ENCODE measurements at regions not wholly inside any gene's neighbourhood (a gene's known extent, or its start where the extent isn't known, plus 50 kb on each side); places are given as distances from the start of the nearest gene placed in this dataset.

DNA sequence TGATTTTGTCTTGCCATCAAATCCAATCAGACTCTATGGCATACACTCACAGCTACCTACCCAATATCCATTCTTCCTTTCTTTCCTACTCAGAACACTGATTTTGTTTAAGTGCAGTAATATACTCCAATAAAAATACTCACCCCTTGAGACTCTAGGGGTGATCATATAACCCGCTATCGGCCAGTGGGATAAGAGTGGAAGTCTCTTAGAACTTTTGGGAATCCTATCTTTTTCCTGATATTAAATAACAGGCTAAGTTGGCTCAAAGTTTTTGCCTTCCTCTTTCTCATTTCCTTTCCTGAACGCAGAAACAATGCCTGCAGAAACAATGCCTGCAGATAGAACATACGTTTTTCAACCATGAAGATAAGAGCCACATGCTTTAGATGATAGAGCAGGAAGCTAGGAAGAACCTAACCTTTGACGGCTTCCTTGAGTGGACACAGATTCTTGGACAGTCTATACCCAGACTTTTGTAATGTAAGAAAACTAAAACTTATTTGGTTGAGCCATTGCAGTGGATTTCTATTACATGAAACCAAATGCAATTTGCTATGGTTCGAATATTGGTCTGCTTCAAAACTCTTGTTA lies 373.8 kb downstream of the STIM2 start:
- no peaks in the 10 kb centered on the region for H3K4me1 Mint-ChIP-seq (ENCODE audit: low read depth)
- H3K36me3 Mint-ChIP-seq: no peaks in the 10 kb centered on the region

GRCh38 chr4:27239641-27240040 lies 379.0 kb downstream of the STIM2 start:
- H3K4me3 Mint-ChIP-seq: no peak overlapping the region
- H3K4me1 Mint-ChIP-seq (ENCODE audit: low read depth): no peaks in the 10 kb centered on the region
- peaks cover 6% of the 10 kb centered on the region for H3K27me3 Mint-ChIP-seq
- no peak overlapping the region for H3K27ac Mint-ChIP-seq
- peaks cover 4% of the 10 kb centered on the region for H3K9me3 Mint-ChIP-seq (ENCODE audit: low read depth)
- H3K36me3 Mint-ChIP-seq: no peaks in the 10 kb centered on the region

More for the DNA sequence above, 373.8 kb downstream of the STIM2 start:
- no peak overlapping the region for H3K27ac Mint-ChIP-seq
- H3K27me3 Mint-ChIP-seq: peaks cover 7% of the 10 kb centered on the region
- no peaks in the 10 kb centered on the region for H3K9me3 Mint-ChIP-seq (ENCODE audit: low read depth)
- no peak overlapping the region for H3K4me3 Mint-ChIP-seq

GRCh38 chr4:27242217-27242616 lies 381.6 kb downstream of the STIM2 start:
- H3K9me3 Mint-ChIP-seq (ENCODE audit: low read depth): peaks cover 4% of the 10 kb centered on the region
- H3K27ac Mint-ChIP-seq: no peak overlapping the region
- no peak overlapping the region for H3K4me3 Mint-ChIP-seq
- no peaks in the 10 kb centered on the region for H3K4me1 Mint-ChIP-seq (ENCODE audit: low read depth)
- H3K27me3 Mint-ChIP-seq: peaks cover 6% of the 10 kb centered on the region
- no peaks in the 10 kb centered on the region for H3K36me3 Mint-ChIP-seq

DNA sequence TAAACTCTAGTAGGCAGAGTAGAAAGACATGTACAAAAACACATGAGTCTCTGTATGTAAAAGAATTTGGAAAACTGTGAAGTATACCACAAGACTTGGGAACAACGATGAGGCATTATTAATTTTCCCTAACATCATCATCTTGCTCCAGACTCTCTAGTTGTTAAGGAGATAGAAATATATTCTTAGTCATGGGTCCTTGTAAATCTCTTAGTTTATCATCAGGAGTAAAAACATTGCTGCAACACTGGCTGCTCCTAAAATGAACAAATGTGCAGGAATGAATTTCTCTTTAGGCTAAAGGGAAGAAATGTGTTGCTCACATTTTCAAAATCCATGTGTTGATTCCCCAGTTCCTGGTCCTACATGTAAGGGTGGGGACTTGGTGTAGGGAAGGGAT lies 384.6 kb downstream of the STIM2 start:
- H3K9me3 Mint-ChIP-seq (ENCODE audit: low read depth): peaks cover 8% of the 10 kb centered on the region
- no peak overlapping the region for H3K4me3 Mint-ChIP-seq

DNA sequence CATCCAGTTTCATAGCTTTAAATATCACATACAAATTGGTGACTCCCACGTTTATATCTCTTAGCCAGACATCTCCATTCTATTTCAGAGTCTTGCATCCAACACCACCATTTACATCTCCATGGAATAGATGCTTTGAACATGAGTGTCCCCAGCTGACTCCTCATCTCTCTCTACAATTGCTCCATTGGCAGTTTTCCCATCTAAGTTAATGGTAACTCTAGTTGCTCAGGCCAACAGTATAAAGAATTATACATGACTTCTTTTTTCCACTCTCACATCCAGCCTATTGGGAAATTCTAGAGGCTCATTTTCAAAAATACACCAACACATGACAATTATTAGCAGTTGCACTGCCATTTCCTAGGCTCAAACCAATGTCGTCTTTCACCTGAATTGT lies 388.2 kb downstream of the STIM2 start:
- no peaks in the 10 kb centered on the region for H3K27me3 Mint-ChIP-seq
- no peaks in the 10 kb centered on the region for H3K36me3 Mint-ChIP-seq
- H3K27ac Mint-ChIP-seq: no peak overlapping the region
- peaks cover 8% of the 10 kb centered on the region for H3K9me3 Mint-ChIP-seq (ENCODE audit: low read depth)
- no peak overlapping the region for H3K4me3 Mint-ChIP-seq
- no peaks in the 10 kb centered on the region for H3K4me1 Mint-ChIP-seq (ENCODE audit: low read depth)

More for the DNA sequence above, 384.6 kb downstream of the STIM2 start:
- H3K4me1 Mint-ChIP-seq (ENCODE audit: low read depth): no peaks in the 10 kb centered on the region
- no peaks in the 10 kb centered on the region for H3K27me3 Mint-ChIP-seq
- no peaks in the 10 kb centered on the region for H3K36me3 Mint-ChIP-seq
- no peak overlapping the region for H3K27ac Mint-ChIP-seq

DNA sequence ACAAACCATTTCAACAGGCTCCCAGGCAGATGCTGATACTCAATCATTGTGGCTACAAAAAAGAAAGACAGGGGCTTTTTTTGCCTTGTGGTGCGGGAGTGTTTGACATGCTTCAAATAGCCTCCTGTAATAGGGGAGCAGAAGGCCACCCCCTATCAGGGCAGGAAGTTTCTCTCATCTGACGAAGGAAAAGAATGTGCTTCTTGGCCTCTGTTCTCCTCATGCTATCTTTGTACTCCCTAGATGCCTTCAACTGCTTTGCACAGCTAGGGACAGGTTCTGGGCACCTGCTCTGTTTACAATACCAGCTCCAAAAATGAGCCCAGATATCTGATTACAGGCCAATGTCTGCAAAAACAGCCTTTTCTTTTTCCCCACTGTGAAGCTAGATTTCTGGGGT lies 391.1 kb downstream of the STIM2 start:
- Mint-ChIP-seq H3K27ac (no peak overlapping the region), H3K4me3 (no peak overlapping the region), H3K27me3 (no peaks in the 10 kb centered on the region), H3K9me3 (ENCODE audit: low read depth) (peaks cover 4% of the 10 kb centered on the region), H3K36me3 (no peaks in the 10 kb centered on the region), H3K4me1 (ENCODE audit: low read depth) (no peaks in the 10 kb centered on the region)

DNA sequence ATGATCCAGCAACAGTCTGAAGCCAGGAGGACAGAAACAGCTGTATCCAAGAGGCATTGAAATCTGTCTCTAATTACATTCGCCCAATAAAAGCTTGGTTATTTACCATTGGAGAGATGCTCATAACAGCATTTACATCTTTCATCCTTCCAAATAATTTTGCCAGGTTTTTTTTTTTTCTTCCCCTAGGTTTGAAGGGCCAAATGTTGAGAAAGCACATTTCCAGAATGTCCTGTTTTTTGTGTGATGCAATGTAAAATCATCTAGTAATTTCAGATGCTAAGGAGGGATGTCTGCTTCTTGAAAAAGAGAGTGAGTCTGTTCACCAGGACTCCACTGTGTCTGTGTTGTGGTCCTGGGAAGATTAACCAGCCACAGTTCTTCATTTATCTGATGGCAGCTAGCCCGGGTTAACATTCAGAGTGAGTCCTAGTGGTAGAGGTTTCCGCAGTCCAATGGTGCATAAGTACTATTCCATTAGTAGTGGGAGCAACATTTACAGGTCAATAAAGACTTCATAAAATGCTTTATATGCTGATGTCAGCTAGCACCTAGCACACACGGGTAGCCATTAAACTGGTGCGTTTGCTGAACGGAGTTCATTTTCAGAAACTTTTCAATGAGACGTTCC lies 406.8 kb downstream of the STIM2 start:
- Mint-ChIP-seq H3K27ac (no peak overlapping the region), H3K36me3 (no peaks in the 10 kb centered on the region), H3K27me3 (no peaks in the 10 kb centered on the region), H3K9me3 (ENCODE audit: low read depth) (no peaks in the 10 kb centered on the region), H3K4me3 (no peak overlapping the region), H3K4me1 (ENCODE audit: low read depth) (no peaks in the 10 kb centered on the region)

GRCh38 chr4:27267970-27268355 lies 407.3 kb downstream of the STIM2 start:
- Mint-ChIP-seq H3K9me3 (ENCODE audit: low read depth) (no peaks in the 10 kb centered on the region), H3K4me3 (no peak overlapping the region), H3K4me1 (ENCODE audit: low read depth) (no peaks in the 10 kb centered on the region), H3K27me3 (no peaks in the 10 kb centered on the region), H3K36me3 (no peaks in the 10 kb centered on the region), H3K27ac (no peak overlapping the region)

DNA sequence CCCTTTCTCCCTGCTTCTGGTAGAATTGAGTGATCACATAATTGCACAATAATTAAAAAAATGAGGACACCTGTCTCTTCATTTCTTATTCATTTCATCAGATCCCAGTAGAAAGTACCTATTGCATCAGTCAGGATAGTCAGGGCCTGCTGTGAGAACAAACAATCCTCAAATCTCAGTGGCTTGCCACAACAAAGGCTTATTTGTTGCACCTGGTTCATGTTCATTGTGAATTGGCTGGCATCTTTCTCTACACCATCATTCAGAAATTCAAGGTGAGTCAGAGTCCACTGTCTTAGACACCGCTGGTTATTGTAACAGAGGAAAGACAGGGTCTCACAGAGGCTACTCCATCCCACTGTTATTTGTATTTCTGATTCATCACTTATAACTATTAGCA lies 409.8 kb downstream of the STIM2 start:
- Mint-ChIP-seq H3K36me3 (no peaks in the 10 kb centered on the region), H3K27me3 (peaks cover 5% of the 10 kb centered on the region), H3K4me1 (ENCODE audit: low read depth) (no peaks in the 10 kb centered on the region), H3K4me3 (no peak overlapping the region), H3K27ac (no peak overlapping the region), H3K9me3 (ENCODE audit: low read depth) (no peaks in the 10 kb centered on the region)

DNA sequence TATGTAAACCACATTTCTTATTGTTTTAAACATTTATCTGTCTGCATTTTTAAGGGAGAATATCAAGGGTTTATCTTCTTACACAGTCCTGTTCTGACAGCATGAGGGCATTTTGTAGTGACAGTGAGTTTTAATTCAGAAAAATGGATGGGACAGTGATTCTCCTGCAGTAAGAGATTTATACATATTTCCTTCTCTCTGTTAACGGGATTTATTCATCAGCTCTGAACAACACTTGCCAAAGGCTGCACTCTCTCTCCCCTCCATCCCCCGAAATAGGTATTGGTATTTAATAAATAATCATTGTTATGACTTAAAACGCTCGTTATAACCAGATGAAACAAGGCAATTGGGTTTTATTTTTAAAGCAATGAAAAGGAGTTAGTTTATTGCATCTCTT lies 410.9 kb downstream of the STIM2 start:
- Mint-ChIP-seq H3K27ac (no peak overlapping the region), H3K4me1 (ENCODE audit: low read depth) (no peaks in the 10 kb centered on the region), H3K4me3 (no peak overlapping the region), H3K9me3 (ENCODE audit: low read depth) (no peaks in the 10 kb centered on the region), H3K36me3 (no peaks in the 10 kb centered on the region), H3K27me3 (peaks cover 5% of the 10 kb centered on the region)

- Mint-ChIP-seq H3K4me3 (no peak overlapping the region), H3K4me1 (ENCODE audit: low read depth) (no peaks in the 10 kb centered on the region), H3K27ac (no peak overlapping the region), H3K27me3 (peaks cover 5% of the 10 kb centered on the region), H3K9me3 (ENCODE audit: low read depth) (no peaks in the 10 kb centered on the region), H3K36me3 (no peaks in the 10 kb centered on the region)
These were observed 411.6 kb downstream of the STIM2 start for GRCh38 chr4:27272217-27272616.

DNA sequence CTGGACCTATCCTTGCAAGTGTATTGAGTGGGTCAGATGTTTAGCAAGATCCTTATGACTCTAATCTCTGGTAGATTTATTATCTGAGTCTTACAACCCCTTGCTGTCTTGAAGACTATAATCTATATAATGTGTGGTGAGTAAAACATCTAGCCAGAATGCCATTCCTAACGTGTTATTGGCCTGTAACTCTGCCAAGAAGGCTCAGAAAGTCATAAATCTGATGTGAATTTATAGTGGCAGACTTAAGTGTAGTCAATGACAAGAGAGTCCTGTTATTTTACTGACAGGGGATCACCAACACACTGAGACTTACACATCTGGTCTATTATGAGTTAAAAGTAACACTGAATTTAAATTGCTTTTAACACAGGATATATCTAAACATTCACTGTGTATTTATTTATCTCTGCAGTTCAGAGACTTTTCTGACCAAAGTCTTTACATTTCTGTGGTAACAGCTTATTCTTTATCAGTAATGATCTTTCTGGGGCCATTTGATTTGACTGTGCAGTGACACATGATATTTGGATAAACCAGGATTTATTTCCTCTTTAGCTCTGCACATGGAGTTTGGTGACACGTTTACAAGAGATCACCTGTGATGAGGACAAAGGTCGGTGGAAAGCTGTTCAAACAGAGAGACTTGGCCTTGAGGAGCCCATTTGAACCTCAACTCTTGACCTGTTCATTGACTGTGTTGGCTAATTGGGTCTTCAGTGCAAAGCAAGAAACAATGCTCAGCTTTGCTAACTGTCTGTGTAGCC lies 415.8 kb downstream of the STIM2 start:
- no peak overlapping the region for H3K27ac Mint-ChIP-seq
- H3K4me3 Mint-ChIP-seq: no peak overlapping the region
- no peaks in the 10 kb centered on the region for H3K36me3 Mint-ChIP-seq
- peaks cover 11% of the 10 kb centered on the region for H3K27me3 Mint-ChIP-seq
- no peaks in the 10 kb centered on the region for H3K4me1 Mint-ChIP-seq (ENCODE audit: low read depth)
- H3K9me3 Mint-ChIP-seq (ENCODE audit: low read depth): peaks cover 10% of the 10 kb centered on the region

- H3K4me3 Mint-ChIP-seq: no peak overlapping the region
- H3K27ac Mint-ChIP-seq: no peak overlapping the region
- no peaks in the 10 kb centered on the region for H3K36me3 Mint-ChIP-seq
- H3K27me3 Mint-ChIP-seq: peaks cover 11% of the 10 kb centered on the region
- H3K9me3 Mint-ChIP-seq (ENCODE audit: low read depth): peaks cover 14% of the 10 kb centered on the region
- H3K4me1 Mint-ChIP-seq (ENCODE audit: low read depth): no peaks in the 10 kb centered on the region
These were observed 418.2 kb downstream of the STIM2 start for GRCh38 chr4:27278615-27279375.

GRCh38 chr4:27288496-27288895 lies 427.9 kb downstream of the STIM2 start:
- no peak overlapping the region for H3K27ac Mint-ChIP-seq
- no peaks in the 10 kb centered on the region for H3K36me3 Mint-ChIP-seq
- H3K27me3 Mint-ChIP-seq: no peaks in the 10 kb centered on the region
- H3K4me1 Mint-ChIP-seq (ENCODE audit: low read depth): no peaks in the 10 kb centered on the region
- H3K9me3 Mint-ChIP-seq (ENCODE audit: low read depth): no peaks in the 10 kb centered on the region
- no peak overlapping the region for H3K4me3 Mint-ChIP-seq

- Mint-ChIP-seq H3K4me1 (ENCODE audit: low read depth) (no peaks in the 10 kb centered on the region), H3K27me3 (no peaks in the 10 kb centered on the region), H3K27ac (no peak overlapping the region), H3K36me3 (no peaks in the 10 kb centered on the region), H3K9me3 (ENCODE audit: low read depth) (no peaks in the 10 kb centered on the region), H3K4me3 (no peak overlapping the region)
These were observed 429.1 kb downstream of the STIM2 start for GRCh38 chr4:27289704-27290103.
